ENCODE measurements at regions not wholly inside any gene's neighbourhood (a gene's known extent, or its start where the extent isn't known, plus 50 kb on each side); places are given as distances from the start of the nearest gene placed in this dataset.

DNA sequence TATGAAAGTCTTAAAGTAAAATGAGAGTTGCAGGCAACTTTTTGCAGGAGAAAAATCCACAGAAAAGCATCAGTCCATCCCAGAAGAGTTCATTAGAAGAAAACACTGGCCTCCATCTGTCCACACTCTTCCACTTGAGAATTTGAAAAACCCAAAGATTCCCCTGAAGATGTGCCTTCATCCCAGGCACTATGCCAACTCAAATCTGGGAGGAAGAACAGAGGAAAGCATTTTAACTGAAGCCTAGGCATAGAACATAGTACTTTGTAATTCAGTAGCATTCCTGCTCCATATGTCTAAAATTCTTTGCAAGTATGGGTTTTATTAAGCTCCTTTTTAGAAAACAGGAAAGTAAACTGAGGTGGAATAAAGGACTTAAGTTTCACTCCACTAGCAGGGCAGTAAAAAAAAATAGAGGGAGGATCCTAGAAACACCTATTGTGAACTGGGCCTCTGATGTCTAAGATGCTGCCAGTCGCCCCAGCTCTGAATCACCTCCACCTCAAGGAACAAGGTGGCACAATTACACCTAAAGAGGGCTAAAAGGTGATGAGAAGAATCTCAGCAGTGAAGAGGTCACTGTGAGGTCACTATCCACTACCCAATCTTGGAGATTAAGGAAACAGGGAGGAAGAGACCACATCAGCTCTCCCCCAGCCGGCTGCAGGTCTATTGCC is 141.9 kb upstream of the FAM241A start:
- TF ChIP-seq, protein P1, sequence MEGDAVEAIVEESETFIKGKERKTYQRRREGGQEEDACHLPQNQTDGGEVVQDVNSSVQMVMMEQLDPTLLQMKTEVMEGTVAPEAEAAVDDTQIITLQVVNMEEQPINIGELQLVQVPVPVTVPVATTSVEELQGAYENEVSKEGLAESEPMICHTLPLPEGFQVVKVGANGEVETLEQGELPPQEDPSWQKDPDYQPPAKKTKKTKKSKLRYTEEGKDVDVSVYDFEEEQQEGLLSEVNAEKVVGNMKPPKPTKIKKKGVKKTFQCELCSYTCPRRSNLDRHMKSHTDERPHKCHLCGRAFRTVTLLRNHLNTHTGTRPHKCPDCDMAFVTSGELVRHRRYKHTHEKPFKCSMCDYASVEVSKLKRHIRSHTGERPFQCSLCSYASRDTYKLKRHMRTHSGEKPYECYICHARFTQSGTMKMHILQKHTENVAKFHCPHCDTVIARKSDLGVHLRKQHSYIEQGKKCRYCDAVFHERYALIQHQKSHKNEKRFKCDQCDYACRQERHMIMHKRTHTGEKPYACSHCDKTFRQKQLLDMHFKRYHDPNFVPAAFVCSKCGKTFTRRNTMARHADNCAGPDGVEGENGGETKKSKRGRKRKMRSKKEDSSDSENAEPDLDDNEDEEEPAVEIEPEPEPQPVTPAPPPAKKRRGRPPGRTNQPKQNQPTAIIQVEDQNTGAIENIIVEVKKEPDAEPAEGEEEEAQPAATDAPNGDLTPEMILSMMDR (IDR thresholded peaks at IDR 0.05; ENCODE audit: insufficient read depth, low read length, poor library complexity, severe bottlenecking) = no peak
- TF ChIP-seq EZH2phosphoT487 (conservative IDR thresholded peaks at IDR 0.05; ENCODE audit: low read length) = no peak
